NCI-H774 (cell line): ENCODE measurements at regions not wholly inside any gene's neighbourhood (a gene's known extent, or its start where the extent isn't known, plus 50 kb on each side); places are given as distances from the start of the nearest gene placed in this dataset.

Experiments used
- DNase-seq: peaks from one replicate; lab custom pipeline; 2025; lab: John Stamatoyannopoulos, UW

- no peak for DNase-seq
These were observed 51.1 kb upstream of the ADARB2 start for GRCh38 chr10:1788401-1788800.
